HCT116 (cell line): ENCODE measurements at regions not wholly inside any gene's neighbourhood (a gene's known extent, or its start where the extent isn't known, plus 50 kb on each side); places are given as distances from the start of the nearest gene placed in this dataset.

Source experiments
- ATAC-seq: fragments of 200-7000 bp; cut with Tn5 transposase; 2 replicates; pipeline ENCODE4 v1.9.1; 2020; ENCODE audit warnings: mild to moderate bottlenecking, moderate library complexity
- BruUV-seq: library from RNA; stranded (reverse); fragments of 400-500 nt; replicated peaks from 2 replicates; lab custom pipeline; 2021; lab: Mats Ljungman, UMichigan
- CTCF ChIA-PET: fragments of 300-600 bp; sonication (Branson Sonifier 250); formaldehyde crosslinking; loops from one replicate; lab custom pipeline; 2021; ENCODE audit warnings: antibody characterized with exemption; lab: Charles Lee
- POLR2A ChIA-PET: fragments of 300-600, 350-600 bp; sonication (Branson Sonifier 250); formaldehyde crosslinking; loops from one replicate; lab custom pipeline; 2021; ENCODE audit warnings: antibody characterized with exemption; lab: Charles Lee
- RAD21 ChIA-PET, 2 experiments: fragments of 300-600 bp; sonication (Branson Sonifier 250); formaldehyde crosslinking; loops; one replicate each; lab custom pipeline; 2023; ENCODE audit warnings: low total read pairs in 2 of 2; ENCODE audit not compliant: uncharacterized antibody in 2 of 2, unreplicated experiment in 2 of 2, low non-redundant PET in 1 of 2; lab: Charles Lee
- DNase-seq: peaks from one replicate; pipeline ENCODE4 v3.0.0-alpha.2; 2010; ENCODE audit warnings: low read depth, low spot score
- H2AFZ ChIP-seq: fragments of 200-600 bp; shearing (Covaris generic), sonication (generic); 2 replicates; pipeline ENCODE4 v1.6.1; 2017; ENCODE audit warnings: low read depth, mixed run types, mixed read lengths, antibody characterized with exemption, low read length; ENCODE audit not compliant: poor library complexity, severe bottlenecking
- H3K27ac ChIP-seq: 2 replicates; pipeline ENCODE4 v1.5.1; 2012; ENCODE audit warnings: low read depth, low read length
- H3K27me3 ChIP-seq: fragments of 200-600 bp; sonication (generic); 2 replicates; pipeline ENCODE4 v1.6.1; 2016; ENCODE audit warnings: mixed run types, low read length, mixed read lengths; ENCODE audit not compliant: insufficient read depth
- H3K36me3 ChIP-seq, 2 experiments: fragments of 200-500 bp in 1 of 2; fragments of 200-600 bp in 1 of 2; sonication (Bioruptor generic) in 1 of 2; sonication (generic) in 1 of 2; 2 replicates each; pipeline versions ENCODE4 v1.5.1 to v1.6.1; 2014 to 2016; ENCODE audit warnings: low read length in 2 of 2, inconsistent platforms in 1 of 2, mixed read lengths in 1 of 2, mixed run types in 1 of 2; ENCODE audit not compliant: insufficient read depth in 2 of 2, control insufficient read depth in 1 of 2
- H3K4me1 ChIP-seq, 2 experiments: fragments of 200-600 bp in 1 of 2; sonication (generic) in 1 of 2; 2 replicates each; pipeline versions ENCODE4 v1.5.1 to v1.6.1; 2012 to 2017; ENCODE audit warnings: low read length in 2 of 2, inconsistent platforms in 1 of 2, mild to moderate bottlenecking in 1 of 2, mixed read lengths in 1 of 2, mixed run types in 1 of 2, moderate library complexity in 1 of 2; ENCODE audit not compliant: insufficient read depth in 2 of 2, control insufficient read depth in 1 of 2
- H3K4me2 ChIP-seq: fragments of 200-600 bp; sonication (generic); 2 replicates; pipeline ENCODE4 v1.6.1; 2017; ENCODE audit warnings: mixed run types, low read length, mixed read lengths
- H3K4me3 ChIP-seq, 2 experiments: fragments of 200-600 bp in 1 of 2; sonication (generic) in 1 of 2; replicated peaks in 1 of 2; 2 replicates each; pipeline ENCODE4 v1.5.1; 2011 to 2016; ENCODE audit warnings: low read length in 2 of 2, control low read depth in 1 of 2, low read depth in 1 of 2, mild to moderate bottlenecking in 1 of 2, mixed read lengths in 1 of 2, mixed run types in 1 of 2
- H3K79me2 ChIP-seq: fragments of 200-600 bp; sonication (generic); 2 replicates; pipeline ENCODE4 v1.6.1; 2017; ENCODE audit warnings: mild to moderate bottlenecking, mixed run types, low read length, moderate library complexity, mixed read lengths; ENCODE audit not compliant: insufficient read depth
- H3K9ac ChIP-seq: fragments of 200-600 bp; sonication (generic); 2 replicates; pipeline ENCODE4 v1.6.1; 2016; ENCODE audit warnings: low read length, mixed read lengths
- H3K9me2 ChIP-seq: fragments of 200-600 bp; sonication (generic), shearing (Covaris generic); 2 replicates; pipeline ENCODE4 v1.6.1; 2017; ENCODE audit warnings: mixed run types, mild to moderate bottlenecking, moderate library complexity; ENCODE audit not compliant: insufficient read depth
- H3K9me3 ChIP-seq, 2 experiments: fragments of 200-500 bp in 1 of 2; fragments of 200-600 bp in 1 of 2; sonication (Bioruptor generic) in 1 of 2; sonication (generic) in 1 of 2; 2 replicates each; pipeline ENCODE4 v1.6.1; 2014 to 2017; ENCODE audit warnings: low read length in 2 of 2, mixed read lengths in 2 of 2, inconsistent platforms in 1 of 2, low read depth in 1 of 2, mild to moderate bottlenecking in 1 of 2, mixed run types in 1 of 2, moderate library complexity in 1 of 2; ENCODE audit not compliant: control insufficient read depth in 1 of 2, insufficient read depth in 1 of 2
- H4K20me1 ChIP-seq: fragments of 200-600 bp; sonication (generic), shearing (Covaris generic); 2 replicates; pipeline ENCODE4 v1.6.1; 2017; ENCODE audit warnings: mixed run types, mild to moderate bottlenecking, moderate library complexity; ENCODE audit not compliant: insufficient read depth
- CEBPB ChIP-seq: IDR thresholded peaks from 2 replicates; pipeline ENCODE4 v1.6.1; 2012; ENCODE audit warnings: low read depth
- EGR1 ChIP-seq: IDR thresholded peaks from 2 replicates; pipeline ENCODE4 v1.6.1; 2012; ENCODE audit warnings: low read depth
- JUND ChIP-seq: IDR thresholded peaks from 2 replicates; pipeline ENCODE4 v1.6.1; 2012
- SIN3A ChIP-seq: IDR thresholded peaks from 2 replicates; pipeline ENCODE4 v1.6.1; 2012; ENCODE audit warnings: low read depth
- SRF ChIP-seq: IDR thresholded peaks from 2 replicates; pipeline ENCODE4 v1.6.1; 2012; ENCODE audit warnings: low read depth
- intact Hi-C: fragments of 100-400 bp; cut with micrococcal nuclease; formaldehyde crosslinking; loops from 2 replicates; pipeline ENCODE4 v1.10.0; 2022
- TF ChIP-seq, protein P1 (sequence below), 3 experiments: fragments of 200-600 bp in 1 of 3; sonication (generic) in 1 of 3; IDR thresholded peaks in 2 of 3; conservative IDR thresholded peaks in 1 of 3; 2 replicates each; pipeline ENCODE4 v1.5.1; 2012 to 2017; ENCODE audit warnings: low read depth in 2 of 3, low read length in 2 of 3, antibody characterized with exemption in 1 of 3, borderline replicate concordance in 1 of 3, control low read depth in 1 of 3, mild to moderate bottlenecking in 1 of 3, mixed read lengths in 1 of 3, mixed run types in 1 of 3, moderate library complexity in 1 of 3; ENCODE audit not compliant: insufficient read depth in 1 of 3

- no peak overlapping the region for H3K27ac ChIP-seq
- no peak for ATAC-seq
- POLR2A ChIA-PET: no interaction called here
These were observed 187.2 kb upstream of the FANCL start for GRCh38 chr2:58428096-58429013.

More at GRCh38 chr2:58428096-58429013, 187.2 kb upstream of the FANCL start:
- H3K9me2 ChIP-seq: no peaks in the 10 kb centered on the region
- intact Hi-C loops: no loop called here
- BruUV-seq: no TSS peak
- TF ChIP-seq, protein P1, sequence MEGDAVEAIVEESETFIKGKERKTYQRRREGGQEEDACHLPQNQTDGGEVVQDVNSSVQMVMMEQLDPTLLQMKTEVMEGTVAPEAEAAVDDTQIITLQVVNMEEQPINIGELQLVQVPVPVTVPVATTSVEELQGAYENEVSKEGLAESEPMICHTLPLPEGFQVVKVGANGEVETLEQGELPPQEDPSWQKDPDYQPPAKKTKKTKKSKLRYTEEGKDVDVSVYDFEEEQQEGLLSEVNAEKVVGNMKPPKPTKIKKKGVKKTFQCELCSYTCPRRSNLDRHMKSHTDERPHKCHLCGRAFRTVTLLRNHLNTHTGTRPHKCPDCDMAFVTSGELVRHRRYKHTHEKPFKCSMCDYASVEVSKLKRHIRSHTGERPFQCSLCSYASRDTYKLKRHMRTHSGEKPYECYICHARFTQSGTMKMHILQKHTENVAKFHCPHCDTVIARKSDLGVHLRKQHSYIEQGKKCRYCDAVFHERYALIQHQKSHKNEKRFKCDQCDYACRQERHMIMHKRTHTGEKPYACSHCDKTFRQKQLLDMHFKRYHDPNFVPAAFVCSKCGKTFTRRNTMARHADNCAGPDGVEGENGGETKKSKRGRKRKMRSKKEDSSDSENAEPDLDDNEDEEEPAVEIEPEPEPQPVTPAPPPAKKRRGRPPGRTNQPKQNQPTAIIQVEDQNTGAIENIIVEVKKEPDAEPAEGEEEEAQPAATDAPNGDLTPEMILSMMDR (IDR thresholded peaks at IDR 0.05 in 2 of 3, conservative IDR thresholded peaks at IDR 0.05 in 1 of 3; ENCODE audit: borderline replicate concordance in 1 of 3, insufficient read depth in 1 of 3, low read depth in 2 of 3, low read length in 2 of 3): no peak
- TF ChIP-seq SIN3A (no peak), SRF (no peak), EGR1 (no peak), CEBPB (no peak), JUND (no peak)
- H4K20me1 ChIP-seq: no peaks in the 10 kb centered on the region
- no peaks in the 10 kb centered on the region for H3K9me3 ChIP-seq
- no peak overlapping the region for H3K4me3 ChIP-seq
- DNase-seq: no peak
- H3K27me3 ChIP-seq: no peaks in the 10 kb centered on the region
- no peaks in the 10 kb centered on the region for H3K79me2 ChIP-seq
- RAD21 ChIA-PET: no interaction called here
- CTCF ChIA-PET: no interaction called here
- H2AFZ ChIP-seq: no peak overlapping the region
- no peaks in the 10 kb centered on the region for H3K36me3 ChIP-seq
- H3K9ac ChIP-seq: no peak overlapping the region
- H3K4me2 ChIP-seq: no peak overlapping the region
- H3K4me1 ChIP-seq: no peaks in the 10 kb centered on the region
